Activated CD8-positive, alpha-beta memory T cell treated with anti-CD3 and anti-CD28 coated beads for 36 hours (primary cell): ENCODE measurements at regions not wholly inside any gene's neighbourhood (a gene's known extent, or its start where the extent isn't known, plus 50 kb on each side); places are given as distances from the start of the nearest gene placed in this dataset.

Experiments
- CTCF ChIA-PET: fragments of 350-600 bp; sonication (Branson Sonifier 250); formaldehyde crosslinking; loops from one replicate; lab custom pipeline; 2021; ENCODE audit warnings: antibody characterized with exemption; lab: Charles Lee
- POLR2A ChIA-PET: fragments of 350-600 bp; sonication (Branson Sonifier 250); formaldehyde crosslinking; loops from one replicate; lab custom pipeline; 2021; ENCODE audit warnings: antibody characterized with exemption; lab: Charles Lee

GRCh38 chr6:147709396-147710272, 201.1 kb downstream of the SAMD5 start:
- ChIA-PET CTCF (no interaction called here), POLR2A (no interaction called here)

- CTCF ChIA-PET = no interaction called here
- POLR2A ChIA-PET = no interaction called here
Measured at GRCh38 chr6:147710890-147711289, 202.4 kb downstream of the SAMD5 start.

GRCh38 chr6:147711476-147711875, 203.0 kb downstream of the SAMD5 start:
- ChIA-PET CTCF (no interaction called here), POLR2A (no interaction called here)

GRCh38 chr6:147712841-147713240, 204.4 kb downstream of the SAMD5 start:
- POLR2A ChIA-PET = no interaction called here
- CTCF ChIA-PET = no interaction called here

- ChIA-PET POLR2A (no interaction called here), CTCF (no interaction called here)
Measured at GRCh38 chr6:147715035-147715434, 206.5 kb downstream of the SAMD5 start.

GRCh38 chr6:147716434-147716833, 207.9 kb downstream of the SAMD5 start:
- ChIA-PET CTCF (no interaction called here), POLR2A (no interaction called here)

GRCh38 chr6:147717991-147718390, 209.5 kb downstream of the SAMD5 start:
- ChIA-PET POLR2A (no interaction called here), CTCF (no interaction called here)

- CTCF ChIA-PET = no interaction called here
Measured at GRCh38 chr6:147722158-147722557, 213.7 kb downstream of the SAMD5 start.

GRCh38 chr6:147724454-147724853, 216.0 kb downstream of the SAMD5 start:
- ChIA-PET POLR2A (no interaction called here), CTCF (no interaction called here)

More at GRCh38 chr6:147722158-147722557, 213.7 kb downstream of the SAMD5 start:
- POLR2A ChIA-PET = no interaction called here

- POLR2A ChIA-PET = no interaction called here
- CTCF ChIA-PET = no interaction called here
Measured at GRCh38 chr6:147726342-147726741, 217.9 kb downstream of the SAMD5 start.

GRCh38 chr6:147728903-147729302, 220.4 kb downstream of the SAMD5 start:
- ChIA-PET POLR2A (no interaction called here), CTCF (no interaction called here)

GRCh38 chr6:147733686-147734085, 225.2 kb downstream of the SAMD5 start:
- POLR2A ChIA-PET = no interaction called here
- CTCF ChIA-PET = no interaction called here

- ChIA-PET POLR2A (no interaction called here), CTCF (no interaction called here)
Measured at GRCh38 chr6:147734151-147734550, 225.7 kb downstream of the SAMD5 start.

- POLR2A ChIA-PET = no interaction called here
- CTCF ChIA-PET = no interaction called here
Measured at GRCh38 chr6:147735924-147736323, 227.4 kb downstream of the SAMD5 start.

GRCh38 chr6:147737115-147737514, 228.6 kb downstream of the SAMD5 start:
- POLR2A ChIA-PET = no interaction called here
- CTCF ChIA-PET = no interaction called here

GRCh38 chr6:147738099-147738498, 229.6 kb downstream of the SAMD5 start:
- POLR2A ChIA-PET = no interaction called here
- CTCF ChIA-PET = no interaction called here

GRCh38 chr6:147738516-147739162, 230.1 kb downstream of the SAMD5 start:
- CTCF ChIA-PET = no interaction called here
- POLR2A ChIA-PET = no interaction called here

GRCh38 chr6:147740326-147740725, 231.8 kb downstream of the SAMD5 start:
- POLR2A ChIA-PET = no interaction called here
- CTCF ChIA-PET = no interaction called here

- POLR2A ChIA-PET = no interaction called here
- CTCF ChIA-PET = no interaction called here
Measured at GRCh38 chr6:147740916-147741315, 232.4 kb downstream of the SAMD5 start.

GRCh38 chr6:147741389-147741788, 232.9 kb downstream of the SAMD5 start:
- CTCF ChIA-PET = no interaction called here
- POLR2A ChIA-PET = no interaction called here

- ChIA-PET CTCF (no interaction called here), POLR2A (no interaction called here)
Measured at GRCh38 chr6:147742440-147742839, 233.9 kb downstream of the SAMD5 start.
